ENCODE measurements at regions not wholly inside any gene's neighbourhood (a gene's known extent, or its start where the extent isn't known, plus 50 kb on each side); places are given as distances from the start of the nearest gene placed in this dataset.

- DNase-seq, result no peak
Observed at GRCh38 chr3:96039632-96040031, 774.8 kb upstream of the EPHA6 start.

- no peak for DNase-seq
Observed at GRCh38 chr3:96059301-96059700, 755.1 kb upstream of the EPHA6 start.

GRCh38 chr3:96069065-96069464, 745.3 kb upstream of the EPHA6 start:
- DNase-seq, result no peak

- no peak for DNase-seq
Observed at GRCh38 chr3:96070678-96071077, 743.7 kb upstream of the EPHA6 start.

- DNase-seq, result no peak
Observed at GRCh38 chr3:96071097-96071496, 743.3 kb upstream of the EPHA6 start.

GRCh38 chr3:96072226-96072625, 742.2 kb upstream of the EPHA6 start:
- peak; percentile 0 for DNase-seq

GRCh38 chr3:96083610-96084009, 730.8 kb upstream of the EPHA6 start:
- no peak for DNase-seq

- DNase-seq, result no peak
Observed at GRCh38 chr3:96086018-96086417, 728.4 kb upstream of the EPHA6 start.

GRCh38 chr3:96101006-96101560, 713.3 kb upstream of the EPHA6 start:
- no peak for DNase-seq

GRCh38 chr3:96106701-96107100, 707.7 kb upstream of the EPHA6 start:
- DNase-seq, result no peak
